Retina (tissue), 1 donor: ENCODE measurements at regions not wholly inside any gene's neighbourhood (a gene's known extent, or its start where the extent isn't known, plus 50 kb on each side); places are given as distances from the start of the nearest gene placed in this dataset.
"Not testable (repeated sequence)": the region's sequence is repeated elsewhere in the genome, so short reads cannot be mapped to it uniquely, and the experiment has no call there.

Experiments used
- DNase-seq: peaks from one replicate; pipeline ENCODE4 v3.0.0-alpha.2; 2016

GRCh38 chr14:83887866-83888265 lies 1642.1 kb upstream of the FLRT2 start:
- DNase-seq: no peak

GRCh38 chr14:83893447-83893846 lies 1636.5 kb upstream of the FLRT2 start:
- DNase-seq: no peak

GRCh38 chr14:83894568-83894967 lies 1635.4 kb upstream of the FLRT2 start:
- no peak for DNase-seq

- not testable (repeated sequence) for DNase-seq
Observed at GRCh38 chr14:83898558-83898957, 1631.4 kb upstream of the FLRT2 start.

GRCh38 chr14:83899706-83900105 lies 1630.2 kb upstream of the FLRT2 start:
- no peak for DNase-seq

- DNase-seq: no peak
Observed at GRCh38 chr14:83905157-83905556, 1624.8 kb upstream of the FLRT2 start.

GRCh38 chr14:83908419-83908818 lies 1621.5 kb upstream of the FLRT2 start:
- DNase-seq: no peak

GRCh38 chr14:83909507-83909906 lies 1620.4 kb upstream of the FLRT2 start:
- no peak for DNase-seq

- DNase-seq: no peak
Observed at GRCh38 chr14:83912032-83912642, 1617.8 kb upstream of the FLRT2 start.

GRCh38 chr14:83913476-83913875 lies 1616.5 kb upstream of the FLRT2 start:
- no peak for DNase-seq

- no peak for DNase-seq
Observed at GRCh38 chr14:83918546-83918945, 1611.4 kb upstream of the FLRT2 start.

GRCh38 chr14:83919675-83920074 lies 1610.3 kb upstream of the FLRT2 start:
- DNase-seq: not testable (repeated sequence)

- DNase-seq: no peak
Observed at GRCh38 chr14:83923842-83924241, 1606.1 kb upstream of the FLRT2 start.

- no peak for DNase-seq
Observed at GRCh38 chr14:83924259-83924658, 1605.7 kb upstream of the FLRT2 start.

- peak; percentile 2 for DNase-seq
Observed at GRCh38 chr14:83940253-83940652, 1589.7 kb upstream of the FLRT2 start.

- DNase-seq: no peak
Observed at GRCh38 chr14:83958359-83958758, 1571.6 kb upstream of the FLRT2 start.

- DNase-seq: no peak
Observed at GRCh38 chr14:83960832-83961512, 1569.0 kb upstream of the FLRT2 start.

- no peak for DNase-seq
Observed at GRCh38 chr14:83969998-83970397, 1559.9 kb upstream of the FLRT2 start.

GRCh38 chr14:83972631-83973030 lies 1557.3 kb upstream of the FLRT2 start:
- no peak for DNase-seq

- DNase-seq: no peak
Observed at GRCh38 chr14:83974647-83975163, 1555.2 kb upstream of the FLRT2 start.

- peak; percentile 6 for DNase-seq
Observed at GRCh38 chr14:83975435-83975834, 1554.5 kb upstream of the FLRT2 start.

- peak; percentile 34 for DNase-seq
Observed at GRCh38 chr14:83975841-83976770, 1553.8 kb upstream of the FLRT2 start.

- DNase-seq: no peak
Observed at GRCh38 chr14:83977583-83977982, 1552.4 kb upstream of the FLRT2 start.
